Vagina (tissue), 2 donors: ENCODE measurements at regions not wholly inside any gene's neighbourhood (a gene's known extent, or its start where the extent isn't known, plus 50 kb on each side); places are given as distances from the start of the nearest gene placed in this dataset.

Source experiments
- DNase-seq, 2 donors: peaks; one replicate each; pipeline ENCODE4 v3.0.0-alpha.2; 2017; ENCODE audit errors: extremely low spot score in 2 of 2
- H3K27ac ChIP-seq: fragments of 200-600 bp; sonication (generic); one replicate; pipeline ENCODE4 v1.5.1; 2019
- H3K27me3 ChIP-seq: fragments of 200-600 bp; sonication (generic); one replicate; pipeline ENCODE4 v1.5.1; 2019
- H3K36me3 ChIP-seq, 2 donors: fragments of 200-600 bp; sonication (generic); one replicate each; pipeline ENCODE4 v1.5.1; 2017 to 2019
- H3K4me1 ChIP-seq: fragments of 200-600 bp; sonication (generic); one replicate; pipeline ENCODE4 v1.5.1; 2019
- H3K4me3 ChIP-seq, 2 donors: fragments of 200-600 bp; sonication (generic); 1 replicate in 1 of 2; 2 replicates in 1 of 2; pipeline ENCODE4 v1.5.1; 2016 to 2019
- H3K9me3 ChIP-seq: fragments of 200-600 bp; sonication (generic); one replicate; pipeline ENCODE4 v1.5.1; 2019
- POLR2A ChIP-seq, 2 donors: fragments of 450-650 bp; IDR thresholded peaks; one replicate each; pipeline ENCODE4 v1.6.1; 2017; ENCODE audit warnings: antibody characterized with exemption in 2 of 2, mild to moderate bottlenecking in 2 of 2, moderate library complexity in 2 of 2
- POLR2AphosphoS5 ChIP-seq, 2 donors: sonication (generic); formaldehyde crosslinking; IDR thresholded peaks; one replicate each; pipeline ENCODE4 v1.9.0; 2017; ENCODE audit warnings: antibody characterized with exemption in 2 of 2, mild to moderate bottlenecking in 2 of 2, low read depth in 1 of 2; ENCODE audit not compliant: insufficient read depth in 1 of 2
- intact Hi-C: fragments of 100-400 bp; cut with DNase I; formaldehyde crosslinking; loops from one replicate; pipeline ENCODE4 v1.15.1; 2023
- TF ChIP-seq, protein P1 (sequence below), 3 experiments: fragments of 450-650 bp in 2 of 3; fragments of 200-600 bp in 1 of 3; sonication (generic) in 1 of 3; IDR thresholded peaks; one replicate each; pipeline ENCODE4 v1.5.1; 2017 to 2019; ENCODE audit warnings: antibody characterized with exemption in 3 of 3, mild to moderate bottlenecking in 2 of 3, moderate library complexity in 2 of 3

DNA sequence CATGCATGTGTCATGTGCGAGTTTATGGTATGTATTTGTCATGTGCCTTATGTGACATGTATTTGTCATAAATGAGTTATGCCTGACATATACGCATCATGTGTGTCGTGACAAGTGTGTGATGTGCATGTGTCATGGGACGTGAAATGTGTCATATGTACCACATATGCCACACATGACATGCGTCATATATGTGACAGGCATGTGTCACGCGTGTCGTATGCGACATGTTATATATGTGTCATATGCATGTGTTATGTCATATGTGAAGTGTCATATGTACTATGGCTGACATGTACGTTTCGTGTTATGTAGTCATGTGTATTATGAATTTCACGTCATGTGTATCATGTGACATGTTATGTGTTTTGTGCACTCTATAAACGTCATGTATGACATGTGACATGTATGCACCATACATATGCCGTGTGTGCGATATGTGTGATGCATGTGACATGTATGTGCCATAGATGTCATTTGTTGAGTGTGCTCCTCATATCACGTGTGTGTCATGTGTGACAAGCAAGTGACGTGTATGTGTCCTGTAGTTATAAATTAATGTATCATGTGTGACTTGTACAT lies 2152.3 kb upstream of the PIK3C3 start:
- intact Hi-C loops = no loop called here
- no peaks in the 10 kb centered on the region for H3K36me3 ChIP-seq
- DNase-seq = no peak
- H3K27me3 ChIP-seq = no peaks in the 10 kb centered on the region
- H3K27ac ChIP-seq = no peak overlapping the region
- no peaks in the 10 kb centered on the region for H3K4me1 ChIP-seq
- TF ChIP-seq, protein P1, sequence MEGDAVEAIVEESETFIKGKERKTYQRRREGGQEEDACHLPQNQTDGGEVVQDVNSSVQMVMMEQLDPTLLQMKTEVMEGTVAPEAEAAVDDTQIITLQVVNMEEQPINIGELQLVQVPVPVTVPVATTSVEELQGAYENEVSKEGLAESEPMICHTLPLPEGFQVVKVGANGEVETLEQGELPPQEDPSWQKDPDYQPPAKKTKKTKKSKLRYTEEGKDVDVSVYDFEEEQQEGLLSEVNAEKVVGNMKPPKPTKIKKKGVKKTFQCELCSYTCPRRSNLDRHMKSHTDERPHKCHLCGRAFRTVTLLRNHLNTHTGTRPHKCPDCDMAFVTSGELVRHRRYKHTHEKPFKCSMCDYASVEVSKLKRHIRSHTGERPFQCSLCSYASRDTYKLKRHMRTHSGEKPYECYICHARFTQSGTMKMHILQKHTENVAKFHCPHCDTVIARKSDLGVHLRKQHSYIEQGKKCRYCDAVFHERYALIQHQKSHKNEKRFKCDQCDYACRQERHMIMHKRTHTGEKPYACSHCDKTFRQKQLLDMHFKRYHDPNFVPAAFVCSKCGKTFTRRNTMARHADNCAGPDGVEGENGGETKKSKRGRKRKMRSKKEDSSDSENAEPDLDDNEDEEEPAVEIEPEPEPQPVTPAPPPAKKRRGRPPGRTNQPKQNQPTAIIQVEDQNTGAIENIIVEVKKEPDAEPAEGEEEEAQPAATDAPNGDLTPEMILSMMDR (IDR thresholded peaks at IDR 0.05) = no peak
- TF ChIP-seq POLR2A (IDR thresholded peaks at IDR 0.05) = no peak
- TF ChIP-seq POLR2AphosphoS5 (IDR thresholded peaks at IDR 0.05; ENCODE audit: insufficient read depth in 1 of 2, low read depth in 1 of 2) = no peak
- H3K4me3 ChIP-seq = no peak overlapping the region
- H3K9me3 ChIP-seq = no peaks in the 10 kb centered on the region

DNA sequence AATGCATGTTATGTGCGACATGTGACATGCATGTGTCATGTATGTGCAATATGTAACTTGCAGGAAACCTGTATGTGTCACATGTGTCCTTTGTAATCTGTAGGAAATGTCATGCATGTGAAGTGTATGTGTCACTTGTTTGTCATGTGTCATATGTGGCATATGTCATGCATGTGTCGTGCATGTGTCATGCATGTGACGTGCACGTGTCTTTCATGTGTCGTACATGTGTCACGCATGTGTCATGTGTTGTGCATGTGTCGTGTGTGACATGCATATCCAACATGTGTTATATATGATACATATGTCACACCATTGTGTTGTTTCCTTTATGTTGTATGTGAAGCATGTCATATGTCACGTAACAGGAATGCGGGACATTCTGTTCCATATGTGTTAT lies 2153.2 kb upstream of the PIK3C3 start:
- Histone ChIP-seq H3K9me3 (no peaks in the 10 kb centered on the region), H3K4me1 (no peaks in the 10 kb centered on the region), H3K4me3 (no peak overlapping the region), H3K27me3 (no peaks in the 10 kb centered on the region), H3K36me3 (no peaks in the 10 kb centered on the region), H3K27ac (no peak overlapping the region)
- intact Hi-C loops = no loop called here
- no peak for DNase-seq
- TF ChIP-seq POLR2AphosphoS5 (IDR thresholded peaks at IDR 0.05; ENCODE audit: insufficient read depth in 1 of 2, low read depth in 1 of 2) (no peak), POLR2A (IDR thresholded peaks at IDR 0.05) (no peak)
- TF ChIP-seq, protein P1 (IDR thresholded peaks at IDR 0.05) = no peak

DNA sequence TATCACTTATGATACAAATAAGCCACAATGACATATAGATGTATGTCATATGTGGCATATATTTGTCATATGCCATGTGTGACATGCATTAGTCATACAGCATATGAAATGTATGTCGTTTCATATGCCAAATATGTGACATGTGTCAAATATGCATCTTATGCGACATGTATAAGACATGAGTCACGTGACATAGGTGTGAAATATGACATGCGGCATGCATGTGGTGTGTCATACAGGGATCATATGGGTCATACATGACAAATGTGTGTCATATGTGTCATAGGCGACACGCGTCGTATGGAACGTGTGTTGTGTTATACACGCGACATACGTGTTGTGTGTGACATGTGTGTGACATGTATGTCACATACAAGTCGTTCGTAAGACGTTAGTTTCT lies 2154.0 kb upstream of the PIK3C3 start:
- no peak overlapping the region for H3K4me3 ChIP-seq
- H3K9me3 ChIP-seq = no peaks in the 10 kb centered on the region
- H3K36me3 ChIP-seq = no peaks in the 10 kb centered on the region
- H3K4me1 ChIP-seq = no peaks in the 10 kb centered on the region
- TF ChIP-seq, protein P1 (IDR thresholded peaks at IDR 0.05) = no peak
- TF ChIP-seq POLR2A (IDR thresholded peaks at IDR 0.05) (no peak), POLR2AphosphoS5 (IDR thresholded peaks at IDR 0.05; ENCODE audit: insufficient read depth in 1 of 2, low read depth in 1 of 2) (no peak)
- H3K27ac ChIP-seq = no peak overlapping the region
- H3K27me3 ChIP-seq = no peaks in the 10 kb centered on the region
- intact Hi-C loops = no loop called here
- DNase-seq = no peak

DNA sequence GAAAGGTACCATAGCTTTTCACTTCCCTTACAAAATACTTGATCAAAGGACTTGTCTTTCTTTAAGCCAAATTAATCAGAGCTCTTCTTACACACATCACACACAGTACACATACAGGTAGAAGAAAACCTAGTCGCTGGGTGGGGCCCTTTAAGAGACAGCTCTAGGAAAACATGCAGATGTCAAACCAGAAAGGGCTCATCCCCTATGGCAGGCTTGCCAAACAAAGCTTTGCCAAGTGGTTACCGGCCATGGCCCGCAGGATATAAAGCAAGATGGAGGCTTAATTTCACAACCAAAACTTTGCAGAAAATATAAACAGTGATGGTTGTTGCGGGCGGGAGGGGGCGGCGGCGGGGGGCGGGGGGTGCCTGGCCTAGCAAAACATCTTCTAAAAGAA lies 2156.0 kb upstream of the PIK3C3 start:
- Histone ChIP-seq H3K27ac (no peak overlapping the region), H3K9me3 (no peaks in the 10 kb centered on the region)

DNA sequence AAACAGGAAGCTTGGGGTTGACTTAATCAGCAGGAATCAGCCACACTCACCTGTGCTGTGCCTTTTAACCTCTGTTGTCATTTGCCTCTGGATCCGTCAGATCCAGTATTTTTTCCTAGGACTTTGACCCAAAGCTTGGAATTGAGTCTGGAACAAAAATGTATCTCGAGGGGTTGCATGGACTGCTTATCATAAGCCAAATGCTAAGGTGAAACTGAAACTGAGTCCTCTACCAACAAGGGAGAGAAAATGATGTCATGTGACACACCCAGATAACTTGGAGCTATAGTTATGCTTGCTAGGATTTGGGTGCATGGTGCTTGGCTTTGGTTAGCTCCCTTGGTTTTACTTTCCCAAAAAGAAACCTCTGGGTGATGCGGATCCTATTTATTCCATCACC lies 2158.6 kb upstream of the PIK3C3 start:
- Histone ChIP-seq H3K27me3 (no peaks in the 10 kb centered on the region), H3K9me3 (no peaks in the 10 kb centered on the region), H3K27ac (no peak overlapping the region), H3K4me1 (no peaks in the 10 kb centered on the region), H3K4me3 (no peak overlapping the region), H3K36me3 (no peaks in the 10 kb centered on the region)
- TF ChIP-seq POLR2AphosphoS5 (IDR thresholded peaks at IDR 0.05; ENCODE audit: insufficient read depth in 1 of 2, low read depth in 1 of 2) = no peak
- TF ChIP-seq, protein P1 (IDR thresholded peaks at IDR 0.05) = no peak
- no peak for TF ChIP-seq POLR2A (IDR thresholded peaks at IDR 0.05)
- DNase-seq = no peak
- intact Hi-C loops = no loop called here

More for the DNA sequence above, 2156.0 kb upstream of the PIK3C3 start:
- H3K27me3 ChIP-seq = no peaks in the 10 kb centered on the region
- TF ChIP-seq POLR2A (IDR thresholded peaks at IDR 0.05) = no peak
- TF ChIP-seq, protein P1 (IDR thresholded peaks at IDR 0.05) = no peak
- no peak for TF ChIP-seq POLR2AphosphoS5 (IDR thresholded peaks at IDR 0.05; ENCODE audit: insufficient read depth in 1 of 2, low read depth in 1 of 2)
- no peaks in the 10 kb centered on the region for H3K4me1 ChIP-seq
- DNase-seq = no peak
- intact Hi-C loops = no loop called here
- peak overlapping the region in 1 of 2 donors; percentile 27 for H3K4me3 ChIP-seq
- H3K36me3 ChIP-seq = no peaks in the 10 kb centered on the region
